ENCODE measurements at regions not wholly inside any gene's neighbourhood (a gene's known extent, or its start where the extent isn't known, plus 50 kb on each side); places are given as distances from the start of the nearest gene placed in this dataset.

GRCh38 chr3:182692695-182693094 is 100.6 kb upstream of the ATP11B start:
- Histone ChIP-seq H3K4me1 (ENCODE audit: control insufficient read depth in 2 of 3, insufficient read depth in 2 of 3, low read depth in 1 of 3, low read length in 3 of 3) (no peaks in the 10 kb centered on the region), H3K4me3 (ENCODE audit: low read length in 3 of 3) (no peak overlapping the region), H3K9me3 (ENCODE audit: control insufficient read depth in 2 of 3, insufficient read depth in 1 of 3, low read length in 3 of 3) (no peaks in the 10 kb centered on the region), H3K27ac (ENCODE audit: low read depth in 2 of 2, low read length in 2 of 2) (no peak overlapping the region), H3K36me3 (ENCODE audit: control insufficient read depth in 2 of 3, insufficient read depth in 3 of 3, low read length in 3 of 3) (no peaks in the 10 kb centered on the region), H3K9ac (ENCODE audit: low read length in 3 of 3) (no peak overlapping the region), H3K27me3 (ENCODE audit: control insufficient read depth, insufficient read depth, low read length) (no peaks in the 10 kb centered on the region)
- no peak for TF ChIP-seq CTCF (IDR thresholded peaks at IDR 0.05; ENCODE audit: borderline replicate concordance, extremely low read depth, insufficient read depth)
- FAIRE-seq (no peak), DNase-seq (no peak)
- intact Hi-C loops (cut with DNase I), result no loop called here

DNA sequence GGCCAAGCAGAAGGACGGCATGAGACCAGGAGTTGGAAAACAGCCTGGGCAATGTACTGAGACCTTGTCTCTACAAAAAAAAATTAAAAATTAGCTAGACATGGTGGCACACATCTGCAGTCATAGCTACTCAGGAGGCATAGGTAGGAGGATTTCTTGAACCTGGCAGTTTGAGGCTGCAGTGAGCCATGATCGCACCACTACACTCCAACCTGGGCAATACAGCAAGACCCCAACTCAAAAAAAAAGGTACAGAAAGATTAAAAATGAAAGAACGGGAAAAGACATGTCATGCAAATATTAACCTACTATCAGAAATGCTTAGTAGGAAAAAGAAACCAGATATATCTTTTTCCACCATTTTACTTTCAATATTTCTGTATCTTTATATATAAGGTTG is 99.6 kb upstream of the ATP11B start:
- TF ChIP-seq CTCF (IDR thresholded peaks at IDR 0.05; ENCODE audit: borderline replicate concordance, extremely low read depth, insufficient read depth), result no peak
- H3K4me1 ChIP-seq (ENCODE audit: control insufficient read depth in 2 of 3, insufficient read depth in 2 of 3, low read depth in 1 of 3, low read length in 3 of 3), result no peaks in the 10 kb centered on the region
- intact Hi-C loops (cut with DNase I), result no loop called here
- no peak overlapping the region for H3K4me3 ChIP-seq (ENCODE audit: low read length in 3 of 3)
- no peak overlapping the region for H3K27ac ChIP-seq (ENCODE audit: low read depth in 2 of 2, low read length in 2 of 2)
- H3K9me3 ChIP-seq (ENCODE audit: control insufficient read depth in 2 of 3, insufficient read depth in 1 of 3, low read length in 3 of 3), result no peaks in the 10 kb centered on the region
- H3K9ac ChIP-seq (ENCODE audit: low read length in 3 of 3), result no peak overlapping the region
- no peak for FAIRE-seq
- H3K36me3 ChIP-seq (ENCODE audit: control insufficient read depth in 2 of 3, insufficient read depth in 3 of 3, low read length in 3 of 3), result no peaks in the 10 kb centered on the region
- H3K27me3 ChIP-seq (ENCODE audit: control insufficient read depth, insufficient read depth, low read length), result no peaks in the 10 kb centered on the region
- DNase-seq, result no peak

- intact Hi-C loops (cut with DNase I), result no loop called here
- Histone ChIP-seq H3K27ac (ENCODE audit: low read depth in 2 of 2, low read length in 2 of 2) (no peak overlapping the region), H3K36me3 (ENCODE audit: control insufficient read depth in 2 of 3, insufficient read depth in 3 of 3, low read length in 3 of 3) (no peaks in the 10 kb centered on the region), H3K27me3 (ENCODE audit: control insufficient read depth, insufficient read depth, low read length) (no peaks in the 10 kb centered on the region), H3K4me1 (ENCODE audit: control insufficient read depth in 2 of 3, insufficient read depth in 2 of 3, low read depth in 1 of 3, low read length in 3 of 3) (no peaks in the 10 kb centered on the region), H3K4me3 (ENCODE audit: low read length in 3 of 3) (no peak overlapping the region), H3K9ac (ENCODE audit: low read length in 3 of 3) (no peak overlapping the region), H3K9me3 (ENCODE audit: control insufficient read depth in 2 of 3, insufficient read depth in 1 of 3, low read length in 3 of 3) (no peaks in the 10 kb centered on the region)
- no peak for DNase-seq
- no peak for FAIRE-seq
- TF ChIP-seq CTCF (IDR thresholded peaks at IDR 0.05; ENCODE audit: borderline replicate concordance, extremely low read depth, insufficient read depth), result no peak
Measured at GRCh38 chr3:182696916-182697315, 96.4 kb upstream of the ATP11B start.

- intact Hi-C loops (cut with DNase I), result no loop called here
- FAIRE-seq (no peak), DNase-seq (peak in 1 of 5 donors; percentile 7)
- Histone ChIP-seq H3K27ac (ENCODE audit: low read depth in 2 of 2, low read length in 2 of 2) (no peak overlapping the region), H3K9me3 (ENCODE audit: control insufficient read depth in 2 of 3, insufficient read depth in 1 of 3, low read length in 3 of 3) (no peaks in the 10 kb centered on the region), H3K36me3 (ENCODE audit: control insufficient read depth in 2 of 3, insufficient read depth in 3 of 3, low read length in 3 of 3) (no peaks in the 10 kb centered on the region), H3K4me3 (ENCODE audit: low read length in 3 of 3) (no peak overlapping the region), H3K9ac (ENCODE audit: low read length in 3 of 3) (no peak overlapping the region), H3K27me3 (ENCODE audit: control insufficient read depth, insufficient read depth, low read length) (no peaks in the 10 kb centered on the region), H3K4me1 (ENCODE audit: control insufficient read depth in 2 of 3, insufficient read depth in 2 of 3, low read depth in 1 of 3, low read length in 3 of 3) (no peaks in the 10 kb centered on the region)
- TF ChIP-seq CTCF (IDR thresholded peaks at IDR 0.05; ENCODE audit: borderline replicate concordance, extremely low read depth, insufficient read depth), result no peak
Measured at GRCh38 chr3:182697345-182697919, 95.9 kb upstream of the ATP11B start.

Measured in kidney (tissue), 13 donors.